ENCODE measurements at regions not wholly inside any gene's neighbourhood (a gene's known extent, or its start where the extent isn't known, plus 50 kb on each side); places are given as distances from the start of the nearest gene placed in this dataset.
"Not testable (repeated sequence)": the region's sequence is repeated elsewhere in the genome, so short reads cannot be mapped to it uniquely, and the experiment has no call there.

DNA sequence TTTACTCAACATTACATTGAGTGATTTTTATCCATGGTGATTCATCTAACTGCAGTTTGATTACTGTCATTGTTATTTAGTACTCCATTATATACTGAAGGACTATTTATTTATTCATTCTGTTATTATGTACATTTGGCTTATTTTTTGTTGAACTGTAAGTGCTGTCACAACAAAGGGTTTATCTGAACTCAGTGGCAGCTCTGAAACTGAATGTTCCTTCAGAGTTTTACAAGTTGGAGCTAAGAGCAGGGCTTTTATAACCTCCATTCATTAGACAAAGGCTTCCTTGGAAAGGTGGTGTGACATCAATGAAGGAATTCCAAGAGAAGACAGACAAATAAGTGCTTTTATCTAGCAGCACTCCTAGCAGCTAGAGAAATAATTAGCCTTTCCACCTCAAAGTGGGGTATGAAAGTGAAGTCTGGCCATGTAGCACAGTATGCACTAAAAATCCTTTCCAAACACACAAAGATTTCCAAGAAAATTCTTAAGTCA lies 83.3 kb upstream of the GORAB start:
- Histone ChIP-seq H3K36me3 (no peaks in the 10 kb centered on the region), H3K4me3 (ENCODE audit: low read depth, low read length) (no peak overlapping the region), H3K9me3 (ENCODE audit: severe bottlenecking) (no peaks in the 10 kb centered on the region), H3K27me3 (ENCODE audit: insufficient read depth, low read depth, severe bottlenecking) (no peaks in the 10 kb centered on the region), H3K27ac (no peak overlapping the region)
- DNase-seq, result no peak
- no peak for TF ChIP-seq CTCF (IDR thresholded peaks at IDR 0.05; ENCODE audit: low read depth, low read length)

GRCh38 chr1:170457325-170458050 lies 74.5 kb upstream of the GORAB start:
- DNase-seq, result peak; percentile 28
- not testable (repeated sequence) for H3K27ac ChIP-seq; H3K27me3 ChIP-seq (ENCODE audit: insufficient read depth, low read depth, severe bottlenecking); H3K36me3 ChIP-seq; H3K4me3 ChIP-seq (ENCODE audit: low read depth, low read length); H3K9me3 ChIP-seq (ENCODE audit: severe bottlenecking)
- peak; percentile 7; the same call in 1 of the 2 replicates for TF ChIP-seq CTCF (IDR thresholded peaks at IDR 0.05; ENCODE audit: low read depth, low read length)

GRCh38 chr1:170460001-170460400 lies 72.0 kb upstream of the GORAB start:
- TF ChIP-seq CTCF (IDR thresholded peaks at IDR 0.05; ENCODE audit: low read depth, low read length), result no peak
- Histone ChIP-seq H3K4me3 (ENCODE audit: low read depth, low read length) (no peak overlapping the region), H3K36me3 (no peaks in the 10 kb centered on the region), H3K27me3 (ENCODE audit: insufficient read depth, low read depth, severe bottlenecking) (no peaks in the 10 kb centered on the region), H3K9me3 (ENCODE audit: severe bottlenecking) (no peaks in the 10 kb centered on the region), H3K27ac (no peak overlapping the region)
- no peak for DNase-seq

- no peak for DNase-seq
- Histone ChIP-seq H3K4me3 (ENCODE audit: low read depth, low read length) (no peak overlapping the region), H3K27ac (no peak overlapping the region), H3K36me3 (no peaks in the 10 kb centered on the region), H3K9me3 (ENCODE audit: severe bottlenecking) (no peaks in the 10 kb centered on the region), H3K27me3 (ENCODE audit: insufficient read depth, low read depth, severe bottlenecking) (no peaks in the 10 kb centered on the region)
- no peak for TF ChIP-seq CTCF (IDR thresholded peaks at IDR 0.05; ENCODE audit: low read depth, low read length)
Observed at GRCh38 chr1:170460414-170461155, 71.4 kb upstream of the GORAB start.

- H3K9me3 ChIP-seq (ENCODE audit: severe bottlenecking), result no peaks in the 10 kb centered on the region
- no peak overlapping the region for H3K4me3 ChIP-seq (ENCODE audit: low read depth, low read length)
- DNase-seq, result no peak
- H3K27me3 ChIP-seq (ENCODE audit: insufficient read depth, low read depth, severe bottlenecking), result no peaks in the 10 kb centered on the region
- no peak for TF ChIP-seq CTCF (IDR thresholded peaks at IDR 0.05; ENCODE audit: low read depth, low read length)
- H3K36me3 ChIP-seq, result no peaks in the 10 kb centered on the region
- H3K27ac ChIP-seq, result no peak overlapping the region
Observed at GRCh38 chr1:170461291-170461747, 70.6 kb upstream of the GORAB start.
